ENCODE measurements at regions not wholly inside any gene's neighbourhood (a gene's known extent, or its start where the extent isn't known, plus 50 kb on each side); places are given as distances from the start of the nearest gene placed in this dataset.

GRCh38 chr14:43901911-43902673 is 605.0 kb downstream of the FSCB start:
- Histone ChIP-seq H3K9me2 (replicated peaks; ENCODE audit: control insufficient read depth, low read length) (no peaks in the 10 kb centered on the region), H3K4me2 (ENCODE audit: low read length) (no peak overlapping the region), H3K27ac (ENCODE audit: low read depth, low read length) (no peak overlapping the region), H3K79me2 (ENCODE audit: control insufficient read depth, low read length) (no peaks in the 10 kb centered on the region), H3K27me3 (ENCODE audit: control insufficient read depth, low read length) (no peaks in the 10 kb centered on the region), H3K4me1 (ENCODE audit: control insufficient read depth, low read length) (no peaks in the 10 kb centered on the region), H3F3A (ENCODE audit: control insufficient read depth, insufficient read depth) (no peaks in the 10 kb centered on the region), H3K4me3 (ENCODE audit: low read length) (no peak overlapping the region), H3K9me3 (ENCODE audit: control insufficient read depth, insufficient read depth, low read length) (no peaks in the 10 kb centered on the region), H3K36me3 (ENCODE audit: control insufficient read depth, low read length) (no peaks in the 10 kb centered on the region), H4K20me1 (ENCODE audit: control insufficient read depth, insufficient read depth, low read depth, low read length) (no peaks in the 10 kb centered on the region)
- TF ChIP-seq CTCF (IDR thresholded peaks at IDR 0.05; ENCODE audit: low read depth, low read length, poor library complexity, severe bottlenecking) (no peak), EZH2phosphoT487 (IDR thresholded peaks at IDR 0.05; ENCODE audit: borderline replicate concordance, low read length) (no peak)

- H3K27ac ChIP-seq (ENCODE audit: low read depth, low read length) = no peak overlapping the region
- no peaks in the 10 kb centered on the region for H3K9me2 ChIP-seq (replicated peaks; ENCODE audit: control insufficient read depth, low read length)
- H3F3A ChIP-seq (ENCODE audit: control insufficient read depth, insufficient read depth) = no peaks in the 10 kb centered on the region
- H3K79me2 ChIP-seq (ENCODE audit: control insufficient read depth, low read length) = no peaks in the 10 kb centered on the region
- H4K20me1 ChIP-seq (ENCODE audit: control insufficient read depth, insufficient read depth, low read depth, low read length) = no peaks in the 10 kb centered on the region
- H3K4me3 ChIP-seq (ENCODE audit: low read length) = no peak overlapping the region
- no peaks in the 10 kb centered on the region for H3K4me1 ChIP-seq (ENCODE audit: control insufficient read depth, low read length)
- TF ChIP-seq EZH2phosphoT487 (IDR thresholded peaks at IDR 0.05; ENCODE audit: borderline replicate concordance, low read length) (no peak), CTCF (IDR thresholded peaks at IDR 0.05; ENCODE audit: low read depth, low read length, poor library complexity, severe bottlenecking) (no peak)
- H3K9me3 ChIP-seq (ENCODE audit: control insufficient read depth, insufficient read depth, low read length) = no peaks in the 10 kb centered on the region
- no peaks in the 10 kb centered on the region for H3K36me3 ChIP-seq (ENCODE audit: control insufficient read depth, low read length)
- H3K4me2 ChIP-seq (ENCODE audit: low read length) = no peak overlapping the region
- no peaks in the 10 kb centered on the region for H3K27me3 ChIP-seq (ENCODE audit: control insufficient read depth, low read length)
These were observed 606.9 kb downstream of the FSCB start for GRCh38 chr14:43900173-43900655.

GRCh38 chr14:43898687-43899086 is 608.4 kb downstream of the FSCB start:
- no peaks in the 10 kb centered on the region for H3K4me1 ChIP-seq (ENCODE audit: control insufficient read depth, low read length)
- H3K9me3 ChIP-seq (ENCODE audit: control insufficient read depth, insufficient read depth, low read length) = no peaks in the 10 kb centered on the region
- no peak overlapping the region for H3K4me2 ChIP-seq (ENCODE audit: low read length)
- H3K27me3 ChIP-seq (ENCODE audit: control insufficient read depth, low read length) = no peaks in the 10 kb centered on the region
- no peaks in the 10 kb centered on the region for H4K20me1 ChIP-seq (ENCODE audit: control insufficient read depth, insufficient read depth, low read depth, low read length)
- H3K79me2 ChIP-seq (ENCODE audit: control insufficient read depth, low read length) = no peaks in the 10 kb centered on the region
- H3K9me2 ChIP-seq (replicated peaks; ENCODE audit: control insufficient read depth, low read length) = no peaks in the 10 kb centered on the region
- H3K4me3 ChIP-seq (ENCODE audit: low read length) = no peak overlapping the region
- H3F3A ChIP-seq (ENCODE audit: control insufficient read depth, insufficient read depth) = no peaks in the 10 kb centered on the region
- no peak overlapping the region for H3K27ac ChIP-seq (ENCODE audit: low read depth, low read length)
- no peak for TF ChIP-seq CTCF (IDR thresholded peaks at IDR 0.05; ENCODE audit: low read depth, low read length, poor library complexity, severe bottlenecking)
- TF ChIP-seq EZH2phosphoT487 (IDR thresholded peaks at IDR 0.05; ENCODE audit: borderline replicate concordance, low read length) = no peak
- no peaks in the 10 kb centered on the region for H3K36me3 ChIP-seq (ENCODE audit: control insufficient read depth, low read length)
